Psoas muscle (tissue), 7 donors: ENCODE measurements at regions not wholly inside any gene's neighbourhood (a gene's known extent, or its start where the extent isn't known, plus 50 kb on each side); places are given as distances from the start of the nearest gene placed in this dataset.

ENCODE experiments used
- ATAC-seq, 4 donors: fragments of 200-7000 bp; cut with Tn5 transposase; one replicate each; pipeline ENCODE4 v1.9.1; 2020; ENCODE audit warnings: moderate library complexity in 3 of 4, mild to moderate bottlenecking in 2 of 4
- DNase-seq, 2 donors: peaks; one replicate each; pipeline ENCODE4 v3.0.0-alpha.2; 2020
- H3K27ac ChIP-seq: fragments of 200-600 bp; one replicate; pipeline ENCODE4 v1.8.0; 2022
- H3K27me3 ChIP-seq, 3 donors: fragments of 200-600 bp in 1 of 3; one replicate each; pipeline versions ENCODE4 v1.6.1 to v1.8.0; 2013 to 2022; ENCODE audit warnings: low read length in 2 of 3, mild to moderate bottlenecking in 2 of 3, moderate library complexity in 1 of 3; ENCODE audit not compliant: insufficient read depth in 3 of 3
- H3K36me3 ChIP-seq, 2 donors: fragments of 200-600 bp in 1 of 2; one replicate each; pipeline versions ENCODE4 v1.6.1 to v1.8.0; 2013 to 2022; ENCODE audit warnings: low read depth in 1 of 2, mild to moderate bottlenecking in 1 of 2, moderate library complexity in 1 of 2; ENCODE audit not compliant: insufficient read depth in 1 of 2
- H3K4me1 ChIP-seq: fragments of 200-600 bp; one replicate; pipeline ENCODE4 v1.8.0; 2022
- H3K4me3 ChIP-seq: fragments of 200-600 bp; one replicate; pipeline ENCODE4 v1.8.0; 2022; ENCODE audit warnings: mild to moderate bottlenecking
- H3K9me3 ChIP-seq: fragments of 200-600 bp; one replicate; pipeline ENCODE4 v1.8.0; 2022
- CTCF ChIP-seq: fragments of 200-600 bp; IDR thresholded peaks from one replicate; pipeline ENCODE4 v1.8.0; 2022; ENCODE audit warnings: antibody characterized with exemption
- WGBS, 3 donors: extraction: QIAGEN DNeasy Blood & Tissue Kit; methylation state at CpG; one replicate each; pipeline versions ENCODE4 v1.1.6 to v1.1.7; 2013; 5-methylcytosine and 5-hydroxymethylcytosine counted together
- intact Hi-C, 2 donors: fragments of 100-400 bp; cut with DNase I; formaldehyde crosslinking; loops; one replicate each; pipeline versions ENCODE4 v1.11.0 to v1.14.2; 2022
- donor health status: healthy with polysubstance abuse.
- donor health status: DM: no; HTN: no; CAD: no; lungs with moderate emphysema.
- donor health status: Bipolar disorder and iron deficiency.
- donor health status: healthy.
- donor health status: DM: yes; HTN: yes; CAD: no.
- donor health status: DM: no; HTN: no; CAD: no.
- donor health status: DM: yes; HTN: yes; CAD: no.

DNA sequence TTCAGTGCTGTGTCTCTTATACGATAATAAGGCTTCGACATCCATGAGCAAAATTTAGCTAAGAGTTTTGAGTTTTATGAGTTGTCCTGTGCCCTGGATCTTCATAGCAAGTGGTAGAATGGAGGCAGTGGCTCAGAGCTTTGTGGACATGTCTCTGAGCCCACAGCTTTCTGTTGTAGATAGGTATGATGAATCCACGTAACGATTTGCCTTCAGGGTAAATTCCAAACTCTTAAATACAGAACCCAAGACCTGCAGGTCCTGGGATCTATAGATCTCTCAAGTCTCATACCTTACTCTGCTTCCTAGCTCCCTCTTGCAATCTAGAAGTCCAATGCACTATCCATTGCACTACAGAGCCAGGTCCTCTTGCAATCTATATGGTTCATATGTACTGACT lies 59.5 kb upstream of the TLE4 start:
- Histone ChIP-seq H3K4me3 (no peak overlapping the region), H3K4me1 (no peaks in the 10 kb centered on the region), H3K27ac (no peak overlapping the region), H3K36me3 (no peaks in the 10 kb centered on the region), H3K27me3 (peaks cover 0 to 2% (median 0%) of the 10 kb centered on the region in 3 donors), H3K9me3 (no peaks in the 10 kb centered on the region)
- 84 to 96% (median 94%) methylated on average over 4 of the region's 4 CpGs for WGBS, 3 donors
- ATAC-seq (no peak), DNase-seq (no peak)
- TF ChIP-seq CTCF, result no peak
- intact Hi-C loops, result no loop called here
